Activated effector memory CD4-positive, alpha-beta T cell treated with Interleukin-2 at 50 U/mL for 16 hours (primary cell): ENCODE measurements at regions not wholly inside any gene's neighbourhood (a gene's known extent, or its start where the extent isn't known, plus 50 kb on each side); places are given as distances from the start of the nearest gene placed in this dataset.

Experiments
- DNase-seq: peaks from one replicate; pipeline ENCODE4 v3.0.0-alpha.2; 2020

- no peak for DNase-seq
Measured at GRCh38 chr3:68148447-68148846, 494.0 kb upstream of the SUCLG2 start.

- DNase-seq = no peak
Measured at GRCh38 chr3:68142441-68142840, 488.0 kb upstream of the SUCLG2 start.

- DNase-seq = no peak
Measured at GRCh38 chr3:68139897-68140296, 485.5 kb upstream of the SUCLG2 start.

- no peak for DNase-seq
Measured at GRCh38 chr3:68136411-68136810, 482.0 kb upstream of the SUCLG2 start.

GRCh38 chr3:68135067-68135466, 480.7 kb upstream of the SUCLG2 start:
- DNase-seq = no peak

- no peak for DNase-seq
Measured at GRCh38 chr3:68129065-68129464, 474.7 kb upstream of the SUCLG2 start.

GRCh38 chr3:68123231-68123630, 468.8 kb upstream of the SUCLG2 start:
- DNase-seq = no peak

GRCh38 chr3:68121287-68121686, 466.9 kb upstream of the SUCLG2 start:
- DNase-seq = no peak

- DNase-seq = no peak
Measured at GRCh38 chr3:68116580-68116979, 462.2 kb upstream of the SUCLG2 start.

- DNase-seq = no peak
Measured at GRCh38 chr3:68103811-68104210, 449.4 kb upstream of the SUCLG2 start.

- no peak for DNase-seq
Measured at GRCh38 chr3:68090571-68090970, 436.2 kb upstream of the SUCLG2 start.

GRCh38 chr3:68089572-68090011, 435.2 kb upstream of the SUCLG2 start:
- no peak for DNase-seq

- no peak for DNase-seq
Measured at GRCh38 chr3:68088636-68089035, 434.2 kb upstream of the SUCLG2 start.

GRCh38 chr3:68088216-68088615, 433.8 kb upstream of the SUCLG2 start:
- DNase-seq = peak; percentile 7

- DNase-seq = no peak
Measured at GRCh38 chr3:68072062-68072461, 417.6 kb upstream of the SUCLG2 start.

GRCh38 chr3:68070186-68070585, 415.8 kb upstream of the SUCLG2 start:
- no peak for DNase-seq

GRCh38 chr3:68067314-68067713, 412.9 kb upstream of the SUCLG2 start:
- DNase-seq = no peak

- DNase-seq = no peak
Measured at GRCh38 chr3:68062926-68063325, 408.5 kb upstream of the SUCLG2 start.

GRCh38 chr3:68060910-68061309, 406.5 kb upstream of the SUCLG2 start:
- DNase-seq = no peak

GRCh38 chr3:68060191-68060590, 405.8 kb upstream of the SUCLG2 start:
- DNase-seq = no peak

GRCh38 chr3:68059628-68060152, 405.3 kb upstream of the SUCLG2 start:
- no peak for DNase-seq

- peak; percentile 42 for DNase-seq
Measured at GRCh38 chr3:68057637-68058320, 403.4 kb upstream of the SUCLG2 start.

- no peak for DNase-seq
Measured at GRCh38 chr3:68056556-68056955, 402.1 kb upstream of the SUCLG2 start.

- DNase-seq = no peak
Measured at GRCh38 chr3:68055215-68055614, 400.8 kb upstream of the SUCLG2 start.

GRCh38 chr3:68049776-68050175, 395.4 kb upstream of the SUCLG2 start:
- DNase-seq = no peak
